NCI-H128 (cell line): ENCODE measurements at regions not wholly inside any gene's neighbourhood (a gene's known extent, or its start where the extent isn't known, plus 50 kb on each side); places are given as distances from the start of the nearest gene placed in this dataset.

ENCODE experiments used
- DNase-seq: peaks from one replicate; lab custom pipeline; 2025; ENCODE audit not compliant: unreplicated experiment; lab: John Stamatoyannopoulos, UW

DNA sequence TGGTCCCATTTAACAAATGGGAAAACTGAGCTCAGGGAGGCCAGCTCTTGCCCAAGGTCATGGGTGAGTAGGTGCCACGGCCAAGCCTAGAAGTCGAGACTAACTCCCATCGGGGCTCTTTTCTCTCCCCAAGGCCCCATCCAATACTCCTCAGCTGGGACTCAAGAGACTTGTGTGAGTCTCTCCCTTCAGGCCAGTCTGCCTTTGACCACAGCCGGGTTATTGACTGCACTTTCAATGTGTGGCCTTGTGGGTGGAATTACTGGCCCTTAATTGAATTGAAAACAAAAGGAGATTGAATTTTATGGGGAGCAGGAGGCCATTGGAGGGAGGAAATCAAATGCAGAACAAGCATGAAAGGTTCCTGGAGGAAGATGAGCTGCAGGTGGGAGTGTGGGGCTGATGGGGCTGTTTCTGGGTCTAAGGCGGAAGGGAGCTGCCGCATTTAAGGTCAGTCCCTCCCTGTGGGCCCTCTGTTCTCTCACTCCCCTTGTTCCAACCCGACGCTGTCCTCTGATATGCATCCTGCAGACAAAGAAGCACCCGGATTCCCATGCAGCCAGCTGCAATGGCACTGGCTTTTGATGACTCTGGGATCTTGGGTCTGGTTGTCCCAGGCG, 552.8 kb downstream of the MIAT start:
- no peak for DNase-seq

DNA sequence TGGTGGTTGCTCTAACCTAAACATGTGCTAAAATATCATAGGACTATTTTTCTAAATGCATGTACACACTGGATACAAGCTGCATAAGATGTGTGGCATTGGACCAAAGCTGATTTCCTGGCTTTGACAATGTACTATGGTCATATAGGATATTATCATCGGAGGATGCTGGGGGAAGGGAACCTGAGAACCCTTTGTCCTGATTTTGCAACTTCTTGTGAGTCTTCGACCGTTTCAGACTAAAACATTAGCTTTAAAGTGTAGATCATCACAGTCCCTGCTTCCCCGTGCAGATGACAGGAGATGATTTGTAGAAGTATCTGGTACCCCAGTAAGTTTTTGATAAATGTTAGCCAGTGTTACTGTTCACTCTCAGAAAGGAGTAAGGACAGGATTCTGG, 554.7 kb downstream of the MIAT start:
- no peak for DNase-seq

DNA sequence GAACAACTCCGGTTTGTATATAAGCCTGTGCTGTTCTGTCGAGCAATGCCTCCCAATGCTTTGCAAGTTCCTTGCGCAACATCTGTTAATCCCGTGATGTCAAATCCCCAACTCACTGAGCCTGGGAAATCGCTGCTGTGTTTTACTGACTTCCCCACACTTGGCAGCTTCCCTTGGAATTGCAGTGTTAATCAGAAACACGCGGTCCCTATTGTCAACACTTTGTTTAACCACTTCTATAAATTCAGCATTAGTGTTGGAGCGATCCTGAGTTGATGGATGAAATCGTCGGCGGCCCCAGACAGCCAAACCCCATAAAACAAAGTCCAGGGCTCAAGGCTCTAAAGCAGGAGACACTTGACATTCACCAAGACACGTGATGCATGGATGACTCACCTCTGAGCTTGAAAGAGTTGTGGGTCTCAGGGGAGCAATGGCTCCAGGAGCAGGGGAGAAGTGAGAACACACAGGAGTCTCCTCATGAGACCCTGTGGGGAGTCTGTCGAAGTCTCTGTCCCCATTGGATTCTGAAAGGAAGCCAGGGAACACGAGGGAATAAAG, 555.3 kb downstream of the MIAT start:
- DNase-seq, result no peak

DNA sequence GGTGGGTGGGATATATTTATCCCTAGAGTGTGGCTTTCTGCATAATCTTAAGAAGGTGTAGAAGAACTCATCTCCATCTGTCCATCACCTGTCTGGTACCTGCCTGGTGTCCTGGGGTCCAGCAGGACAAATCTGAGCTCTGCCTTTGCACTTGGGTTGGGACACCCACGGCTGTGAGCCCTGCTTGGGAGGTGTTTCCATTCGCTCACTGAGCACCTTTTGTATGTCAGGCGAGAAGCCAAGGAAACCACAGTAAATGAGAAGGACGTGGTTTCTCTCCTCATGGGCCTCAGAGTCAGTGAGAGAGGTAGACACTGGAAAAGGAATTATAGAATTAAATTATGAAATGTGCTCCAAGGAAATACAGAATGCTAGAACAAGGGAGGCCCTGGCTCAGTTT, 555.9 kb downstream of the MIAT start:
- DNase-seq, result no peak

DNA sequence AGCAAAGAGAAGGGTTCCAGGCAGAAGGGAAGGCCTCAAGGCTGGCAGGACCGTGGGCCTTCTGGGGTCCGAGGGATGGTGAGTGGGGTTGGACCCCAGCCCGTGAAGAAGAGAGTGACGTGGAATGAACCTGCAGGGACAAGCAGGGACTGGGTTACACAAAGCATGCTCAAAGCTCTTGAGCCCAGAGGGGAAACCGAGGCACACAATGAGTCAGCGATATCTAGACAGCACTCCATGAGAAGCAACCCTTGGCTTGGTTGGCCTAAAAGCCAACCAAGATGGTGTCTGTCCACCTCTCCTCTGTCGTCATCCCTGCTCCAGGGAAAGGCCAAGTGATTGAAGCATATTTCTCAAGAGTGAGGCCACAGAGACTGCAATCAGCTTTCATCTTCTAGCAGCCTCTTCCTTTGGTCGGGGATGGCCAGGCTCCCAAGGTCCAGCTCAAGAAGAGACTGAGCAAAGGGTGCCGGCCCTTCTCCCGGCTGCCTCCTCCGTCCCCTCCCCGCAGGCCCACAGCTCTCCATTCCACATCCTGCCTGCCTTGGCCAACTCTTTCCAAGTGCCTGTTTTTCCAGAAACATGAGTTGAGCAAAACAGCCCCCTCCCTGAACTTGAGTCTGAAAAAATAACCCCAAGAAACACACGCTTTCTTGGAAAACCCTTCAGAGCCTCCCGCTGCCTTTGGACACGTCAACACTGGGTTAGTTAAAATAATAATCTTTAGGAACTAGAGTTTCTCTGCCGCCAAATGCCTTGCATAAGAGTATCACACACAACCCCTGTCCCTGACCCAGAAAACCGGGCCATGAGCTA, 556.6 kb downstream of the MIAT start:
- no peak for DNase-seq

DNA sequence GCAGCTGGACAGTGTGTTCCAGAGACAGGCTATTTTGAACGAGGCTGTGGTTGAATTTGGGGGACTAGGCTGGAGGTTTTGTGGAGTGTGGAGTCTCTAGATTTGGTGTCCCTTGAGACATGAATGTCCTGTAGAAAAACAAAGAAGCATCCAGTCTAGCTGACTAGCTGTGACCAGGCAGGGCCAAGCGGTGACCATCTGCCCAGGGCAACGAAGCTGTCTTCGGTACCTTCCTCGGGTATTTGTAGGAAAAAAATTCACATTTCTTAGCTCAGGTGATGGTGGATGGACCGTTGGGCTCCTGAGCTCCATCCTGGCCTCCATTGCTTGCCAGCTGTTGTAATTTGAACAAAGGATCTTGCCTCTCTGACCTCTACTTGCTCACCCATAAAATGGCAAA, 557.3 kb downstream of the MIAT start:
- no peak for DNase-seq

DNA sequence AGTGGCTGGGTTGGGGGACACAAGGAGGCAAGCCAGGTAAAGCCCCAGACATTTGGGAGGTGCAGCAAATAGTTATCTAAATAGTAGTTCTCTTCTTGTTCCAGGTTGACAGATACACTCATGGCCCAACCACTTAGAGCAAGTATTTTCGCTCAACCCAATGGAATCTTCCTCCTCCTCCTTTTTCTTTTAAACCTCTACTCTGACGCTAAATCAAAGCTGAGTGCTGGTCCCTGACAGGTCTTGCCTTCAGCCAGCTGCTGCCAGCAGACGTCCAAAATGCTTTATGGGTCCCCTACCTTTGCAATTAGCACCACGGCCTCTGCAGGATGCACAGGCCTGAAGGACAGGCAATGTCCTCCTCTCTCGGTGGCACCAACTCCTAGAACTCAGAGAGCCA, 558.5 kb downstream of the MIAT start:
- DNase-seq, result no peak

DNA sequence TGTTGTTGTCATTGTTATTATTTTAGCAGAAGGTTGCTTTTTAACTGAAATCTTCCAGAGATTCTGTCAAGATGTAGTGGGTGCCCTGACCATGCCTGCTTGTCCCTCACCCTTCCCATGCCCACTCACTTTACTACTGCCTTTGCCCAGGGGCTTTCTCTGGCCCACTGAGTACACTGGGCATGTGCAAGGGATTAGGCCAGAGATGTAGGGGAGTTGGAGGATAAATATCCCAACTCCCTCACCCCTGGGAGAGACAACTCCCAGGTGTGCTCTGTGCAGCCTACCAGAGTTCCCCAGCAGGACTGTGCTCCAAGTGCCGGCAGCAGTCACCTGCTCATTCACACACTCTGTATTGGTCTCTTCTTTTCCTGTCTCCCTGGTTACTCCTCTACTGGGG, 559.1 kb downstream of the MIAT start:
- no peak for DNase-seq

DNA sequence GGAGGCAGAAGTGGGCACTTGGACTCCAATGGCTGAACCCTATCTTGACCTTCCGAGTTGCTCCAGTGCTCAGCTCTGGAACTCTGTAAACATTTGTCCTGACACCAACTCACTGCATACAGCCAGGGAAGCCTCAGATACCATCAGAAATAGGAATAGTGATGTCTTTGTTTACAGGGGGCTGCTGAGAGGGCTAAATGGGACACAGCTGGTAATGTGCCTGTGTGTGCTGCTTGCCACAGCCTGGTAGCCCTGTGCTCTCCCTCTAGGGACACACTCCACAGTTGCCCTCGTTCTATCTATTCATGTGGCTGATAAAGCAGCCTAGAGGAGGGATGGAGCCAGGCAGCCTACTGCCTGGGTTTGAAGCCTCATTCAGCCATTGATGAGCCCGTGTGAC, 559.8 kb downstream of the MIAT start:
- DNase-seq, result no peak

DNA sequence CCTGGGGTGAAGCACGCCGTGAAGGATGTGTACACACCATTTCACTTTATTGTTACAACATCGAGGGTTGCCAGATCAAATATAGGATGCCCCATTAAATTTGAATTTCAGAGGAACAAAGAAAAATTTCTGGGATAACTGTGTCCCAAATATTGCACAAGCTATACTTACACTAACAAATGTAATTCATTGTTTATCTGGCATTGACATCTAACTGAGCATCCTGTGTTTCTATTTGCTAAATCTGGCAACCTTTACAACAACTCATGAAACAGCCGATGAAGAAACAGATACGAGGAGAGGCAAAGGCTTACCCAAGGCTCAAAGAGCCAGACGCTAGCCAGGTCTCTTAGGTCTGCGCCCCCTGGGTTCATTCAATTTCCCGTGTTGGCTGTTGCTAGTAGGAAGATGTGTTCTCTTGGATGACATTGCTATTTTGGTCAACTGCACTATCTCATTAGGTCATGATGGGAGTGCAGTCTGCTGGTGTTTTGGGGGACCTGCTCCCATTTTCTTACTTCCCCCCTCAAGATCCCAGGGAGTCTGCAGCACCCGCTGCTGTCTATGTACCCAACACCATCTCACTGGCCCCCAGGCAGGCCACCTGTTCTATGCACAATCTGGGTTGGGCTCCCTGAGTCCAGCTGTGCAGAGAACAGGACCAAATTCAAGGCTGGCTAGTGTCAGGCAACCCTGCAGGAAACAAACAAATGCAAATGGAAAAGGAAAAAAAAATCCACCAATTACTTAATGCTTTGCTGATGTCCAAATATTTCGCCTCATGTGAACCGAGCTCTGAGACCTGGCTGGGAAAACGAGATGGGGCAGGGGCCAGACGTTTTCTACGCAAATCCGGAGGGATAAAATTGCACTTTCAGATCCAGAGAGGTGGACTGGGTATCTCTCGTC, 560.9 kb downstream of the MIAT start:
- no peak for DNase-seq

DNA sequence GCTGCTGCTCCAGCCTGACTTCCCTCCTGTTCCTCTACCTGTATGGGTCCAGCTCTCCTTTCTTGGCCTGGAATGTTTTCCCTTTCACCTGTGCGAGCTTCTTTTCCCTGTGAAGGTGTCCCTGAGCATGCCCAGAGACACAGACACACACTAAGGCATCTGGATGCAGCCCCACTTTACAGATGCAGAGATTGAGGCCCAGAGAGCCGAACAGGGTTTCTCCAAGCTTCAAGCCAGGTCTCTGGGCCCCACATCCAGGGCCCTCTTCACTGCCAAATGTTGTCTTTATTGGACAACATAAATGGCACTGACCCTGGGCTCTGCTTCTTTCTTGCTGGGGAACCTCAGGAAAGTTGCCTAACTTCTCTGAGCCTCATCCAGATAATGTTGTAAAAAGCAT, 561.6 kb downstream of the MIAT start:
- no peak for DNase-seq

DNA sequence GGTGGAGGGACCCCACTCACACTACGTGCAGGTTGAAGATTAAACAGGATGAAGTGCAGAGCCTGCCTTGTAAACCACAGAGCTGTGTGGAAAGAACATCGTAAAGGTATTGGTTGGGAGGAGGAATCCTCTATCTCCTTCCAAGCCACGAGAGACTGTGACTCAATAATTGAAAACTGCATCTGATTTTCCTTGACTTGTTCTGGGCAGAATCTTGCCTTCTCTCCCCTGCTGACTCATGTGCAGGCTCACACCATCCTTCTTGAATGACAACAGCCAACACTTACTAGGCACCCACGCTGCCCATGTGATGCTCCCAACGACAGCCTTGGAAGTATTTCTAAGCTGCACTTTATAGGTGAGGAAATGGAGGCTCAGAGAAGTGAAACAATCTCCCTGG, 563.0 kb downstream of the MIAT start:
- no peak for DNase-seq

DNA sequence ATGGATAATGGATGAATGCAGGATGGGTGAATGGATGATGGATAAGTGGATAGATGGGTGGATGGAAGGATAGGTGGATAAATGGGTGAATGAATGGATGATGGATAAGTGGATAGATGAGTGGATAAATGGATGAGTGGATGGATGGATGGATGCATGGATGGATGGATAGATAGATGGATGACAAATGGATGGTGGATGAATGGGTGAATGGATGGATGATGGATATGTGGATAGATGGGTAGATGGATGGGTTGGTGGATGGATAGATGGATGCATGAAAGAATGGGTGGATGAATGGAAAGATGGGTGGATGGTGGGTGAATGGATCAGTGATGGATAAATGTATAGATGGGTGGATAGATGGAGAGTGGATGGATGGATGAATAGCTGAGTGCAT, 564.8 kb downstream of the MIAT start:
- DNase-seq, result no peak

DNA sequence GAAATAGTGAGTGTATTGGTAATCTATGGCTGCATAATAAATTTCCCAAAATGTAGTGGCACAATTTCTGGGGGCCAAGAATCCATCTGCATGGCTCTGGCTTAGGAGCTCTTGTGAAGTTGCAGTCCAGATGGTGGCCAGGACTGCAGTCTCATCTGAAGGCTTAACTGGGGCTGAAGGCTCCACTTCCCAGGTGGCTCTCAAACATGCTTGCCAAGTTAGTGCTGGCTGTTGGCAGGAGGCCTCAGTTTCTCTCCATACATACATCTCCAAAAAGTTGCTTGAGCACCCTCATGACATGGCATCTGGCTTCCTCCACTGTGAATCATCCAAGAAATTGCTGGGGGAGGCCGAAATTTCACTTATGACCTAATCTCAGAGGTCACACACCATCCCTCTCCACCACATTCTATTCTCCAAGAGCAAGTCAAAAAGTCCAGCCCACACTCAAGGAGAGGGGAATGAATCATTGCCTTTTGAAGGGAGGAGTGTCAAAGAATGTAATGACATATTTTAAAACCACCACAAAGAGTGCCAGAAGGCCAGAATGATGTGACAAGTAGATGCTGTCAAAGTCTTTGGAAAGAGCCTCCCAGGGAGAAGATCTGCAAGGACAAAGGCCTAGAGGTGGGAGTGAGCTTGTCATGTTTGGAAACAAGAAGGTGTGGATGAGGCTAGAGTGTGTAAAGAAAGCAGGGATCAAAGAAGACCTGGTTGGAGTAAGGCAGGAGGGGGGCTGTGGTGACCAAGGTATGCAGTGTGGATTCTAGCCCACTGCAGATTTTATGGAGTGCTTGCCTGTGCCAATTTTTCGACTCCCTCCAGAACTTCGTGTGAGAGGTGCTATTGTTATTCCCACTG, 566.2 kb downstream of the MIAT start:
- DNase-seq, result no peak

DNA sequence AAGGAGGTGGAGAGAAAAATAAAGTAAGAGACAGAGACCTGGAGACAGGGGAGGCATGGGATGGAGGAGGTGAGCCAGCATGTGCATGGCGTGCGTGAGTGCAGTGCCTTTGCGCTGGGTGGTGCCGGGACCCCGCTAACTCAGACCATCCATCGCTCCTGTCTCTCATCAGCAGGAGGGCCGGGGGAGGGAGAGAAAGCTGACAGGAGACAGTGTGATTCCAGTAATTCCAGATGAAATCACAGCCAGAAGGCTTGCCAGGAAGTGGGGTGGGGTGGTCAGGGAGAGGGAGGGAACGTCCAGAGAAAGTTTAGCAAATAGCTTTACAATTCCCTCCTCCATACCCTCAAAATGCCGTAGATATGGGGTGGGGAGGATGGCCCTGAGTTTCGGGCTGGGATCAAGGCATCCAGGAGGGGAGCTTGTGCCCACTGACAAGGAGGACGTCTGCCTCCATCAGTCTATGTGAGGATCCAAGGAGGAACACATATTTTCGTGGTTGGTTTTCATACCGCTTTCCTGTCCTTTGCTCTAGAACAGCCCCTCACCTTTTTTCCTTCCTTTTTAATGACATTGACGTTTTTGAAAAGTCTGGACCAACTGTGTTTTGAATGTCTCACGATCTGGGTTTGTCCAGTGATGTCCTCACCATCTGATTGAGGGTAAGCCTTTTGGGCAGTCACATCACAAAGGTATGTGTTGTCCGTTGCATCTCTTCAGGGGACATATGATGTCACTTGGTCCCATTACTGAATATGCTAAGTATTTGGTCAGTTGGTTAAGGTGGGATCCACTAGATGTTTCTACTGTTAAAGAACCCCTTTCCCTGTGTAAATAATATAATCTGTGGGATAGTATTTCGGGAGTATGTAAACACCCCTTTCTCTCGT, 567.3 kb downstream of the MIAT start:
- DNase-seq, result no peak

DNA sequence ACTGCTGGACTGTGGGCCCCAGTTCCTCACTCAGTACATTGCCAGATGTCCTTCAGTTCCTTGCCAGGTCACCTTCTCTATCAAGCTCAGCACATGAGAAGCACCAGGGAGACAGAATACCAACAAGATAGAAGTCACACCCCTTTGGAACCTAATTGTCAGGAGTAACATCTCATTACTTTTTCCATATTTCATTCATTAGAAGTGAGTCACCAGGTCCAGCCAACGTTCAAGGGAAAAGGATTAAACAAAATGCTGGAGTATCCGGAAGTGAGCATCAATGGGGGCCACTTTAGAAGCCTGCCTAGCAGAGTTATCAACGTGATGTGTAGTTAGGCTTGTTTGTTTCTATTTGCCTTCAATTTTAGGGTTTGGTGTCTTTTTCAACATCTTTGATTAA, 569.3 kb downstream of the MIAT start:
- DNase-seq, result no peak

DNA sequence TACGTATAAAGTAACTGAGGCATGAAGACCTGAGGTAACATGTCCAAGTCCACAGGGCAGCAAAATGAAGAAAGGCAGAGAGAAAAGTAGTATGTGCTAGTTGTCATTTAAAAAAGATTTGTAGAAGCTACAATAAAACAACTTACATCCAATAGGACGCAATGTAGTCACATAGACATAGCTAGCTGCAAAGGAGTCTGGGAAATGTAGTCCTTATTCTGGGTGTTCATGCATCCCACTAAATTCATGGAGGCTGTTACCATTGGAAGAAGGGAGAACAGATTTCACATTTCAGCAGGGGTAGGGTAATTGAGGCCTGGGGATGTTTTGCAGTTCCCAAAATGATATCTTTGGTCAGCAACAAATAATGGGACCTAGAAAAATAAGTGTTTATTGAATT, 571.4 kb downstream of the MIAT start:
- DNase-seq, result no peak

DNA sequence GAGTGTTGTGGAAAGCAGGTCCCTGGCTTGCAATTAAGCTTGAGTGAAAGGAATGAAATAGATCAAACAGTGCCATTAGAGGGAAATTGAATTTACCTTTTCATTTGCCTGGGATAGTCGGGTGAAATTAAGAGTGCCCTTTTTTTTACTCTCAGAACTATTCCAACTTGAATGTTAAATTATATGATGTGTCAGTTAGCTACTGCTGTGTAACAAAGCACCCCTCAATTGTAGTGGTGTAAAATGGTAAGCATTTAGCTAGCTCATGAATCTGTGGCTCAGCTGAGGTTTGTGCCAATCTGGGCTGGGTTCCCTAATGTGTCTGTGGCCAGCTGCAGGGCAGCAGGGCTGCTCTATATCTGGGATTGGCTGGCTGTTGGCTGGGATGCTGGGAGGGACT, 571.4 kb downstream of the MN1 start:
- no peak for DNase-seq

DNA sequence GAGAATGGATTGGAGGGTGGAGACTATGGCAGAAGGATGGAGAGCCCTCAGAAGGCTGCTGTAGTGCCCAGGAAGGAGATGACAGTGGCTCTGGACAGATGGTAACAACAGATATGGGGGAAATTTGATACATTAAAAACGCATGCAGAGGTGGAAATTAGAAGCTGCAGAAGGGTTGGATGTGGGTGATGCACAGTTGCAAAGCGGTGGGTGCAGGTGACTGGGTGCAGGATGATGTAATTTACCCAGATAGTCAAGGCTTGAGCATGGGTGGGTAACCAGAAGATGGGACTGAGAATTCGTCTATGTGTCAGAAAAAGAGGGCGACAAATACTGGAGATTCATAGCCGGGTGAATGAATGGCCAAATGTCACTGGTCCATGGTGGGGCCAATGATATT, 570.3 kb downstream of the MN1 start:
- DNase-seq, result no peak

DNA sequence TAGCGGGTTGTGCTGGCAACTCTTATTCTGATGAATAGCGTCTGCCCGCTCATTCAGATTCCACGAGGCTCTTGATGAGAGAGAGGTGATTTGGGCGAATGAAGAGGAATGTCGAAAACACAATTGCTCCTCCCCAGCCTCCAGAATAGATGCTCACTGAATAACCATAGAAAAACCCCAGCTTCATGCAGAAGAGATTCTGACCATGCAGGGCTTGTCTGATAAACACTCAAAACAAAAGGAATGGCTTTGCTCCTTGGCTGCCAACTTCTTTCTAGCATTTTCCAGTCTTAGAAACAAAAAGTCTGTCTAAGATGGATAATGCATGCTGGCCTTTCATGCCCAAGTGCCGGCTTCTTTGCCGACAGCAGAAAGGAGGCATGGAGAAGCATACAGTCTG, 569.5 kb downstream of the MN1 start:
- DNase-seq, result no peak
